ENCODE measurements at regions not wholly inside any gene's neighbourhood (a gene's known extent, or its start where the extent isn't known, plus 50 kb on each side); places are given as distances from the start of the nearest gene placed in this dataset.
"Not testable (repeated sequence)": the region's sequence is repeated elsewhere in the genome, so short reads cannot be mapped to it uniquely, and the experiment has no call there.

DNA sequence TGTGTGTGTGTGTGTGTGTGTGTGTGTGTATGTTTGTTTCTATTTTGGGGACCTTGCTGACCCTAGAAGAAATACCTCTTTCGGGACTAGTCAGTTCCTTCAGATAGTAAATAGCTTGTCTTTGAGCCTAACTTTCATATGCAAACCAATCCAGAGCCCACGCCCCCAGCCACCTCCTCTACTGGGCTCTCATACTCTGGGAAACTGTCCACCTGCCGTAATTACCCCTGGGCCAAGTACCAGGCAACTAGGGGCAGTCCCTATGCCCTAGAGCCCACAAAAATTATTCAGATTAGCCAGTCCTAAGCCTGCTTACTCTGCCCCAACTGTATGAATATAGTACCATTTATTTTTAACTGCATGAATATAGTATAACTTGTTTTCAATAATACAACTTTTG, 970.4 kb downstream of the EPHA4 start:
- no peak overlapping the region for H3K9ac ChIP-seq (ENCODE audit: extremely low read depth, insufficient read length, low read length)
- H2BK20ac ChIP-seq (ENCODE audit: low read depth, low read length, poor library complexity, severe bottlenecking) = no peak overlapping the region
- no peak overlapping the region for H2BK15ac ChIP-seq (ENCODE audit: low read depth, low read length)
- no peaks in the 10 kb centered on the region for H3K79me1 ChIP-seq (ENCODE audit: insufficient read depth, low read depth, low read length, poor library complexity, severe bottlenecking)
- no peak overlapping the region for H2AK5ac ChIP-seq (ENCODE audit: insufficient read length, low read length)
- no peaks in the 10 kb centered on the region for H3K27me3 ChIP-seq (ENCODE audit: insufficient read depth, low read length)
- TF ChIP-seq, protein P1, sequence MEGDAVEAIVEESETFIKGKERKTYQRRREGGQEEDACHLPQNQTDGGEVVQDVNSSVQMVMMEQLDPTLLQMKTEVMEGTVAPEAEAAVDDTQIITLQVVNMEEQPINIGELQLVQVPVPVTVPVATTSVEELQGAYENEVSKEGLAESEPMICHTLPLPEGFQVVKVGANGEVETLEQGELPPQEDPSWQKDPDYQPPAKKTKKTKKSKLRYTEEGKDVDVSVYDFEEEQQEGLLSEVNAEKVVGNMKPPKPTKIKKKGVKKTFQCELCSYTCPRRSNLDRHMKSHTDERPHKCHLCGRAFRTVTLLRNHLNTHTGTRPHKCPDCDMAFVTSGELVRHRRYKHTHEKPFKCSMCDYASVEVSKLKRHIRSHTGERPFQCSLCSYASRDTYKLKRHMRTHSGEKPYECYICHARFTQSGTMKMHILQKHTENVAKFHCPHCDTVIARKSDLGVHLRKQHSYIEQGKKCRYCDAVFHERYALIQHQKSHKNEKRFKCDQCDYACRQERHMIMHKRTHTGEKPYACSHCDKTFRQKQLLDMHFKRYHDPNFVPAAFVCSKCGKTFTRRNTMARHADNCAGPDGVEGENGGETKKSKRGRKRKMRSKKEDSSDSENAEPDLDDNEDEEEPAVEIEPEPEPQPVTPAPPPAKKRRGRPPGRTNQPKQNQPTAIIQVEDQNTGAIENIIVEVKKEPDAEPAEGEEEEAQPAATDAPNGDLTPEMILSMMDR (conservative IDR thresholded peaks at IDR 0.05) = no peak
- Mint-ChIP-seq H3K4me1 (peaks cover 4 to 5% of the 10 kb centered on the region in 2 experiments; a peak in 3 of 4 replicates), H3K4me3 (no peak overlapping the region), H3K27ac (no peak overlapping the region; a peak in 1 of 7 replicates), H3K36me3 (ENCODE audit: insufficient read depth in 1 of 3, low read depth in 3 of 3) (no peaks in the 10 kb centered on the region), H3K9me3 (no peaks in the 10 kb centered on the region), H3K27me3 (ENCODE audit: low read depth) (no peaks in the 10 kb centered on the region)
- peak; percentile 31 for DNase-seq
- H3K27ac ChIP-seq (ENCODE audit: insufficient read length, low read depth, low read length) = no peak overlapping the region
- no peak overlapping the region for H2BK5ac ChIP-seq (ENCODE audit: insufficient read length, low read length)
- H4K8ac ChIP-seq (replicated peaks; ENCODE audit: insufficient read length, low read depth, low read length) = no peak overlapping the region
- no peak overlapping the region for H3K18ac ChIP-seq (ENCODE audit: insufficient read length, low read depth, low read length)
- no peak overlapping the region for H3K56ac ChIP-seq (ENCODE audit: insufficient read length, low read depth, low read length)
- H3K14ac ChIP-seq (ENCODE audit: insufficient read depth, low read length) = no peak overlapping the region
- H4K91ac ChIP-seq (ENCODE audit: insufficient read length, low read depth, low read length) = no peak overlapping the region
- no peak overlapping the region for H2BK120ac ChIP-seq (ENCODE audit: low read depth, low read length, poor library complexity, severe bottlenecking)
- no peaks in the 10 kb centered on the region for H3K4me1 ChIP-seq (ENCODE audit: insufficient read depth, low read length)
- H3K4me2 ChIP-seq (ENCODE audit: insufficient read depth, insufficient read length, low read length) = no peak overlapping the region
- no peak overlapping the region for H2AFZ ChIP-seq (ENCODE audit: low read length)
- no peak overlapping the region for H2BK12ac ChIP-seq (ENCODE audit: insufficient read length, low read depth, low read length)
- H3K4ac ChIP-seq (ENCODE audit: low read depth, low read length) = no peak overlapping the region
- no peaks in the 10 kb centered on the region for H4K20me1 ChIP-seq (ENCODE audit: control insufficient read depth, insufficient read depth, insufficient read length)
- H4K5ac ChIP-seq (ENCODE audit: insufficient read length, low read depth, low read length) = no peak overlapping the region
- WGBS (ENCODE audit: extremely low coverage, insufficient read length, low lambda C conversion rate) = no CpG with 5 or more reads among the region's 3 CpGs
- H3K23me2 ChIP-seq (ENCODE audit: insufficient read length, low read depth, low read length, poor library complexity, severe bottlenecking) = no peaks in the 10 kb centered on the region
- no peaks in the 10 kb centered on the region for H3K79me2 ChIP-seq (ENCODE audit: insufficient read depth, low read length)
- H3K23ac ChIP-seq (ENCODE audit: insufficient read length, low read depth, low read length) = no peak overlapping the region
- H3K9me3 ChIP-seq (ENCODE audit: control insufficient read depth, low read depth, low read length) = no peaks in the 10 kb centered on the region
- no peak overlapping the region for H3T11ph ChIP-seq (ENCODE audit: low read length)

DNA sequence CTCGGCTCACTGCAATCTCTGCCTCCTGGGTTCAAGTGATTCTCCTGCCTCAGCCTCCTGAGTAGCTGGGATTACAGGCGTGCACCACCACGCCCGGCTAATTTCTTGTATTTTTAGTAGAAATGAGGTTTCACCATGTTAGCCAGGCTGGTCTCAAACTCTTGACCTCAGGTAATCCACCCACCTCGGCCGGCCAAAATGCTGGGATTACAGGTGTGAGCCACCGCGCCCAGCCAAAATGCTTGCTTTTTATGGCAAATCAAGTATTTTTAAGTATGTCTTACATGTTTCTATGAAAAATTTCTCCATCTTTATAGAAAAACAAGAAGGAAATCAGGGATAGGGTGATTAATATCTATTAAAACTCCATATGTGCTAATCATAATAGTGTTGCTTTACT, 959.1 kb downstream of the EPHA4 start:
- not testable (repeated sequence) for H3K56ac ChIP-seq (ENCODE audit: insufficient read length, low read depth, low read length); H3K27ac ChIP-seq (ENCODE audit: insufficient read length, low read depth, low read length); H2BK20ac ChIP-seq (ENCODE audit: low read depth, low read length, poor library complexity, severe bottlenecking); H3K27me3 ChIP-seq (ENCODE audit: insufficient read depth, low read length); H3K4me1 ChIP-seq (ENCODE audit: insufficient read depth, low read length); H4K91ac ChIP-seq (ENCODE audit: insufficient read length, low read depth, low read length); H3K18ac ChIP-seq (ENCODE audit: insufficient read length, low read depth, low read length); H3K9me3 ChIP-seq (ENCODE audit: control insufficient read depth, low read depth, low read length); H3K79me1 ChIP-seq (ENCODE audit: insufficient read depth, low read depth, low read length, poor library complexity, severe bottlenecking); H2BK120ac ChIP-seq (ENCODE audit: low read depth, low read length, poor library complexity, severe bottlenecking); H3K27me3 Mint-ChIP-seq (ENCODE audit: low read depth); H3K9ac ChIP-seq (ENCODE audit: extremely low read depth, insufficient read length, low read length); H4K5ac ChIP-seq (ENCODE audit: insufficient read length, low read depth, low read length); H3K4me2 ChIP-seq (ENCODE audit: insufficient read depth, insufficient read length, low read length); H3K4me1 Mint-ChIP-seq; H2BK12ac ChIP-seq (ENCODE audit: insufficient read length, low read depth, low read length); H3K79me2 ChIP-seq (ENCODE audit: insufficient read depth, low read length); H3K23ac ChIP-seq (ENCODE audit: insufficient read length, low read depth, low read length); DNase-seq; H3K14ac ChIP-seq (ENCODE audit: insufficient read depth, low read length); H3K9me3 Mint-ChIP-seq; H3K4me3 Mint-ChIP-seq; H2BK15ac ChIP-seq (ENCODE audit: low read depth, low read length); H3T11ph ChIP-seq (ENCODE audit: low read length); H2BK5ac ChIP-seq (ENCODE audit: insufficient read length, low read length); H3K4ac ChIP-seq (ENCODE audit: low read depth, low read length); H3K36me3 Mint-ChIP-seq (ENCODE audit: insufficient read depth in 1 of 3, low read depth in 3 of 3); H2AFZ ChIP-seq (ENCODE audit: low read length); H4K8ac ChIP-seq (replicated peaks; ENCODE audit: insufficient read length, low read depth, low read length); H3K23me2 ChIP-seq (ENCODE audit: insufficient read length, low read depth, low read length, poor library complexity, severe bottlenecking); H3K27ac Mint-ChIP-seq; H4K20me1 ChIP-seq (ENCODE audit: control insufficient read depth, insufficient read depth, insufficient read length); H2AK5ac ChIP-seq (ENCODE audit: insufficient read length, low read length)
- WGBS (ENCODE audit: extremely low coverage, insufficient read length, low lambda C conversion rate) = no CpG with 5 or more reads among the region's 8 CpGs
